HG02642 (cell line): ENCODE measurements at regions not wholly inside any gene's neighbourhood (a gene's known extent, or its start where the extent isn't known, plus 50 kb on each side); places are given as distances from the start of the nearest gene placed in this dataset.
"Not testable (repeated sequence)": the region's sequence is repeated elsewhere in the genome, so short reads cannot be mapped to it uniquely, and the experiment has no call there.

Source experiments
- ATAC-seq: cut with Tn5 transposase; IDR thresholded peaks from one replicate; pipeline ENCODE4 v1.9.1; 2021; ENCODE audit warnings: mild to moderate bottlenecking; ENCODE audit not compliant: unreplicated experiment, poor library complexity

- ATAC-seq: no peak
Observed at GRCh38 chr12:89831310-89832095, 122.9 kb upstream of the ATP2B1 start.

GRCh38 chr12:89829434-89829975 lies 120.9 kb upstream of the ATP2B1 start:
- ATAC-seq: no peak

DNA sequence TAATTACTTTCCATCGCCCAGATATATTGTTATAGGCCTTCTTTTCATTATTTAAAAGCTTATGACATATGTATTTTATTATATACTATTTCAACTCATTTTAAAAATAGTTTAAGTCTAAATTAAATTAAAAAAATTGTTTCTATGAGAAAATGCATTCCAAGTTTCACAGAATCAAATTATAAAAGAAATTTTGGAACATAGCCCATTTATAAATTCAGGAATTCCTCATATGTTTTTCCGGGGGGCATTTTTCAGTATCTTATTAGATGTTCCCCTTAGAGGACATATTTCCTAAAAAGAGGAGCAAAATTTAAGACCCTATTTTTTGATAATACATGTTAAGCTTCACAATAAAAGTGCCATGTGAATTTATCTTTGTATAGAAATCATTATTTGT lies 119.9 kb upstream of the ATP2B1 start:
- ATAC-seq: no peak

DNA sequence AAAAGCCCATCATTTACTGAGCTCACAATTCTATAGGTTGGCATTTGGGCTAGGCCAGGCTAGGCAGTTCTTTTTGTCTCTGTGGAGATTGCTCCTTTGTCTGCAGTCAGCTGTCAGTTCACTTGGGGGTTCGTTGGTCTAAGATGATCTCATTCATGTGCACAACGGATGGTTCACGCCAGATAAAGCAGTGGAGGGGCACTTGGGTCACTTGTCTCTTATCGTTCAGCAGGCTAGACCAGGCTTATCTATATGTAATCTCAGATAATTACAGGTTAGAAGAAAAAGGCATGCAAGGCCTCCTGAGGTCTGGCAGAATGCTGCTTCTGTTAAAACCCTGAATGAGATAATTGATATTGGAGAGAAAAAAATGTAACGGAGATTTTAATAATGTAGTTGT lies 119.0 kb upstream of the ATP2B1 start:
- ATAC-seq: no peak

GRCh38 chr12:89826468-89826867 lies 117.8 kb upstream of the ATP2B1 start:
- no peak for ATAC-seq

GRCh38 chr12:89825591-89826449 lies 117.2 kb upstream of the ATP2B1 start:
- no peak for ATAC-seq

GRCh38 chr12:89824822-89825221 lies 116.2 kb upstream of the ATP2B1 start:
- ATAC-seq: no peak

GRCh38 chr12:89822992-89823391 lies 114.4 kb upstream of the ATP2B1 start:
- not testable (repeated sequence) for ATAC-seq

DNA sequence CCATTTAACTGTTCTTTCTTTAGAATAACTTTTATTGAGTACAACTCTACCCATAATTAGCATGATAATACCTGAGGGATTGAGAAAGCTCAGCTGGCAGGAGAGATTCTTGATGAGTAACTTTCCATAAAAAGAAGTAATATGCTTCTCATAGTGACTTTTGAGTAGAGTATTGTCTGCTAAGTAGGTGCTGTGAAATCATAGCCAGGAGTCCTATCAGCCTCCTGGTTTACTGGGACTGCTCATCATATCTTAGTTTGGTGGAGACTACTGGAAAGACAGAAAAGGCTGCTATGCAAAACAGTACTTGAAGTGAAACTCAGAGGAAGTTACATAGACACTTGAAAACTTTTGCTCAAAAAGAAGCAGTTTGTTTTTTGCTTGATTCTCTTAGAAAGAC lies 113.3 kb upstream of the ATP2B1 start:
- ATAC-seq: peak; percentile 81

DNA sequence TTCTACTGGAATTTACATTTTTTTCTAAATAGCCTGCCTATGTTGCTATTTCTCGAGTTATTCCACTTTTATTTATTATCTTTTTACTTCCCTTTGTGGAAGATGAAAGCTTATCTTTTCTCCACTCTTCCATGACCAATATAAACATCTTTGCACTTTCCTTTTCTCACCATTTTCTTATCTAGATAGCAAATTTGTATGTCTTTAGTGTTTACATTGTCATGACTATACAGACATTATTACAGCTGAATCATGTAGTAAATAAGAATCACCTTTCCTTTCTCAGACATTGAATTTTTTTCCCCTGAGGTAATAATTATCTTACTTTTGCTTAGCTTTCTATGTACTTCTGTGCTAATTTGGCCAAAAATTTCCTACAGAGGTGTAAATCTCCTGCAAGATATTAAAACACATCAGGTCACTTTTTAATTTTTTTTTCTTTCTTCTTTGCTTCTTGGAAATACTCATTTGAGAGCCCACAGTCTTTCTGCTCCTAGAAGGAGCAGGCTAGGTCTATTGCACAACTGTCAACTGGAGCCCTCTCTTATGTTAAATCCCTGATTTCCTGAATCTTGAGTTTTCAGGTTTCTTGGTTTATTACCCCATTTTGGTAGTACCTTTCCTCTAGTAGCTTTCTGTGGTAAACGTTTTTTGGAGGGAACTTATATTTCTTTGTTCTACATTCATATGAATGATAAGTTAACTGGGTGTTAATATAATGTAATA lies 109.0 kb upstream of the ATP2B1 start:
- no peak for ATAC-seq

DNA sequence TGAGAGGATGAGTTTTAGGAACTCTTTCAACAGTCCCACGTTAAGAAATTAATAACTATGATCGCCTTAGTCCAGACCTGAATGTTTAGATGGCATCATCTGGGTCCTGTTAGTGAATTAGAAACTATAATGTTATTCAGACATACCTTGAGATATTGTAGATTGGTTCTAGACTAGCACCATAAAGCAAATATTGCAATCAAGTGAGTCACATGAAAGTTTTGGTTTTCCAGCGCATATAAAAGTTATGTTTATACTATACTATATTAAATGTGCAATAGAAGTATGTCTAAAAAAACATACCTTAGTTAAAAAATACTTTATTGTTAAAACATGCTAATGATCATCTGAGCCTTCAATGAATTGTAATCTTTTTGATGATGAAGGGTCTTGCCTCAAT lies 106.6 kb upstream of the ATP2B1 start:
- no peak for ATAC-seq

DNA sequence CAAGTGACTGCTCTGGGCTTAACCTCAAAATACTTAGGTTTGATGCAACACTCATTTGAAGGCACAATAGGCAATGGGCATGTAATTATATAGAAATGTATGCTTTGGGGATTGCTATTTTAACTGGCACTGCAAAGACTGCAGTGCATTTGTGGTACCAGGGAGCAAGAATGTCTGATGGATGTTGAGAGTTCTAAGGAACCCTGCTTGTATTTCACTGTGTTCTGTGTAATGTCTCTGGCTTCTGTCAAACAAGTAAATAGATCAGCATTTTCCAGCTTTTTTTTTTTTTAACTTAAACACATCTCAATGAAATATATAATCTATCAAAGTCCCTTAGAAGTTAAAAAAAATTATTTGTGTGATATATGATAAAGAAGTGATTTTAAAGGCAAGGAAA lies 94.8 kb upstream of the ATP2B1 start:
- no peak for ATAC-seq

GRCh38 chr12:89801284-89801683 lies 92.6 kb upstream of the ATP2B1 start:
- ATAC-seq: no peak

GRCh38 chr12:89800435-89800834 lies 91.8 kb upstream of the ATP2B1 start:
- ATAC-seq: no peak

DNA sequence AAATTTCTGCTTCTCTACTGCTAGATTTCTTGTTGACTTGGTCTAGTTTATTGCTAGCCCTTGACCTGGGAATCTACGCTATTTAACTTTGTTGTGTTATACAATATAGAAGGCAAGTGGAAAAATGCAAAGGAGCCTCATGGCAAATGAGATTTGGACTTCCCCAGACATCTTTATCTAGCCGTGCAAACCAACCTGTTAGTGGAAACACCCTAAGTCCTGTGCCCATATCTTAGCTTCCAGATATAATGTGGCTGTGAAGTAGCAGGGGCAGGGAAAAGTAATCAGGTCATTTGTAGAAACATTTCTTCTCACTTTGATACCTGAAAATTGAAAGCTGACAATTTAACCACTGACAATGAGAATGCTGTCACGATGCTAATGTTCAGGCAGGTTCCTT lies 90.7 kb upstream of the ATP2B1 start:
- no peak for ATAC-seq

DNA sequence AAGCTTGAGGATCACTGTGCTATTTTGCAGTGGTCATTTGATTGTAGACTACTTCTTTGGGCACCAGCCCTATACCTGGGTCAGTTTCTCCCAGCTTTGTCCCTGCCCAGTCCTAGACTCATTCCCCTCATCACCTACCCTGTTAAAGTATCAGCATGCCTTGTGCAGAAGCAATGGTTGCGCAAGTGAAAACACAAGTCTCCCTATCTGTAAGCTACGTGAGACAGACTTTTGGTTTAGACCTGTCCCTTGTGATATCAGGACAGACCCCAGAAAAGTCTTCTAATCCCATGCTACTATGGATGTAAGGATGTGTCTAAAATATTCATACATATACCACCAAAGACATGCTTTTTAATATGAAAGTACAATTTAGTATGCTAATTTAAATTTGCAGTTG lies 88.8 kb upstream of the ATP2B1 start:
- no peak for ATAC-seq

- no peak for ATAC-seq
Observed at GRCh38 chr12:89796798-89797382, 88.3 kb upstream of the ATP2B1 start.

GRCh38 chr12:89793946-89794345 lies 85.3 kb upstream of the ATP2B1 start:
- no peak for ATAC-seq

- ATAC-seq: no peak
Observed at GRCh38 chr12:89791286-89791685, 82.6 kb upstream of the ATP2B1 start.

- ATAC-seq: peak; percentile 76
Observed at GRCh38 chr12:89789862-89790261, 81.2 kb upstream of the ATP2B1 start.
